ENCODE measurements at regions not wholly inside any gene's neighbourhood (a gene's known extent, or its start where the extent isn't known, plus 50 kb on each side); places are given as distances from the start of the nearest gene placed in this dataset.

DNA sequence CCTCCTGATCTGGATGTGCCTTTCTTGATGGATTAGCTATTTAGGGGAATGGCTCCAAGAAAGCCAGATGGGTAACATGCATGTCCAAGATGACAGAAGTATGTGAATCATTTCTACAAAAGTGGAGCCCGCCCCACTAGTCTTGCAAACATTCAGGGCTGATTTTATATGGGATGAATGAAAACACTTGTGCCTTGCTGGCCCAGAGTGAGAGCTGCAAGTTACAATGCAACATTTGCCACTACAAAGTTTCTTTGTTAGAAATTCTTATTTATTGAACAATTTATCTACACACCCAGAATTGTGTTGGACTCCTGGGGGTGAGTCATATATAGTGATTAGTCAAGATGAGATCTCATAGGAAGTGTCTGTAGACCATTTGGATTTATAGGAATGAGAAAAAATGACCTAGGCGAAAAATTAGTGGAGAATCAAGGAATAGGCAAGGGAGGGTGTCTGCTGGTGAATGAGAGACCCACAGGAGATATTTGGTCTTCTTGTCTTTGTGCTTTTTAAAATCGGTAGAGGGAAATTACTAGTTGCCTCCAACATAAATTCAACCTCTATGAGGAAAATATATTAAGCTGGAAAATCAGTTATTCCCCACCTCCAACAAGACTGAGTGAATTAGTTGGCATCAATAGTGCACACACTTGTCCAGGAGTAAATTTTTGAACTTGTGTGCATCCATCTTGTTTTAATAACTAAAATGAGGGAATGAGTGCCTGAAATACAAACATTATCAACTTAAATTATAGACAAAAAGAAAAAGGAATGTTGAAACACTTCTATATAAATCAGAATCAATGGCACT lies 53.5 kb upstream of the DCBLD2 start:
- FAIRE-seq, result peak; percentile 70

DNA sequence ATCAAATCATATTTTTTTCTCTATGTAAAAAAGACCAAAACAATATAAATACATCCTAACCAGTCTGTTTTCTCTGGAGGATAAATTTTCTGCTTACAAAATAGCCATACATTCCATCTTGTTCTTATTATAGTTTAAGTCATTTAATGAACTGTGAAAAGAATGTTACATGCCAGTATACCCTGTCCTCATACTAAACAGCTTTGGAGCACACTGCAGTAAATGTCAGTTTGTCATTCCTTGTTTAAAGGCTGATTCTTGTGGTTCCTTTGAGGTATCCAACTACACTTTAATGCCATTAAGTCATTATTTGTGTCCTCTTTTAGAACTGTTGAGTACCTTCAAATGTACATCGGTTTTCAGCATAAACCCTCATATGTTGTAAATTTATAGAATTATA lies 52.7 kb upstream of the DCBLD2 start:
- FAIRE-seq, result peak; percentile 31

DNA sequence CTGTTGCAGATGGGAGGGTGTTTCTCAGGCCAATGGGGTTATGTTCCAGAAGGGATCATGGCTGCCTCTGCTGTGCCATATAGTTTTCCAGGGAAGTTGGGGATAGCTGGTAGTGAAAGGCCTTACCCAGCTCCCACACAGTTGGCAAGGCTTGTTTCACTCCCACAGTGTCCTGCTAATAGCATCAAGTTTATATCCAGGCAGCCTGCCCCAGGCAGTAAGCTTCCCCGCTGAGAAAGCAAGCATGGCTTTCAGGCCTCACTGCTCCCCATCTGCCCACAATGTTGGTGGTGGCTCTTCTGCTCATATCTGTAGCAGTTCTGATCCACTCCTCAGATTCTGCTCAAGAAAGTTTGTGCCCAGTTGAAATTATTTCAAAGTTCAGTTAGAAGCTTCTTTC lies 50.9 kb upstream of the DCBLD2 start:
- no peak for FAIRE-seq
